ENCODE measurements at regions not wholly inside any gene's neighbourhood (a gene's known extent, or its start where the extent isn't known, plus 50 kb on each side); places are given as distances from the start of the nearest gene placed in this dataset.

GRCh38 chr6:67885081-67886033 is 749.7 kb upstream of the ADGRB3 start:
- ChIA-PET SMC1A (ENCODE audit: uncharacterized antibody, unreplicated experiment) (interaction anchor here (0.7 kb wide), 1 partner anchor 281 kb away, joined by 3 read pairs; no protein-coding TSS in a partner anchor), POLR2A (no interaction called here), RAD21 (ENCODE audit: unreplicated experiment) (no interaction called here), CTCF (interaction anchor here (0.8 kb wide), 1 partner anchor 16 kb away, joined by 4 read pairs; no protein-coding TSS in a partner anchor)
- H3K27ac ChIP-seq (ENCODE audit: control insufficient read depth, insufficient read depth) = no peak overlapping the region
- no peak overlapping the region for H3K9ac ChIP-seq (ENCODE audit: control insufficient read depth, insufficient read depth, low read length)
- intact Hi-C loops (cut with micrococcal nuclease; ENCODE audit: unreplicated experiment) = no loop called here
- in situ Hi-C loops (cut with MboI) = no loop called here
- DNase-seq (ENCODE audit: low read depth, low spot score) = no peak
- no peak for FAIRE-seq
- H3K4me1 ChIP-seq (ENCODE audit: control insufficient read depth, insufficient read depth, low read length) = no peaks in the 10 kb centered on the region
- TF ChIP-seq RAD51 (IDR thresholded peaks at IDR 0.05) = no peak
- TF ChIP-seq TCF3 (IDR thresholded peaks at IDR 0.05; ENCODE audit: borderline replicate concordance, insufficient read depth, low read depth, low read length) = no peak
- TF ChIP-seq BCL11A (IDR thresholded peaks at IDR 0.05; ENCODE audit: low read depth, low read length) = no peak
- no peak for TF ChIP-seq CBX3 (IDR thresholded peaks at IDR 0.05; ENCODE audit: borderline replicate concordance, low read depth)
- TF ChIP-seq KLF5 (IDR thresholded peaks at IDR 0.05; ENCODE audit: partially characterized antibody) = no peak
- no peak for TF ChIP-seq ZNF622 (IDR thresholded peaks at IDR 0.05)
- no peak for TF ChIP-seq PAX8 (IDR thresholded peaks at IDR 0.05)
- no peak for TF ChIP-seq KAT2A (conservative IDR thresholded peaks at IDR 0.05; ENCODE audit: control insufficient read depth, low read depth, low read length)
- TF ChIP-seq CBFB (IDR thresholded peaks at IDR 0.05; ENCODE audit: low read depth) = no peak
- no peak for TF ChIP-seq MLLT1 (IDR thresholded peaks at IDR 0.05)
- TF ChIP-seq HDGF (IDR thresholded peaks at IDR 0.05) = no peak
- TF ChIP-seq POLR2A (IDR thresholded peaks at IDR 0.05; ENCODE audit: low read depth, low read length) = no peak
- H3K27me3 ChIP-seq (replicated peaks in 1 of 2; ENCODE audit: control insufficient read depth in 2 of 2, insufficient read depth in 2 of 2, low read length in 1 of 2) = no peaks in the 10 kb centered on the region
- WGBS (ENCODE audit: insufficient coverage, insufficient replicate concordance, low lambda C conversion rate, missing lambda C conversion rate) = 54% methylated on average over 14 of the region's 14 CpGs
- no peak overlapping the region for H2AFZ ChIP-seq (ENCODE audit: control insufficient read depth, low read depth, low read length)
- no peaks in the 10 kb centered on the region for H3K79me2 ChIP-seq (ENCODE audit: control insufficient read depth, insufficient read depth, low read length)
- H3K9me3 ChIP-seq (replicated peaks; ENCODE audit: control insufficient read depth, insufficient read depth, low read length) = no peaks in the 10 kb centered on the region
- no peak for ATAC-seq
- H3K4me3 ChIP-seq = no peak overlapping the region
- BruUV-seq (replicated peaks) = no TSS peak
- no peaks in the 10 kb centered on the region for H4K20me1 ChIP-seq (ENCODE audit: control insufficient read depth, insufficient read depth)
- H3K4me2 ChIP-seq (ENCODE audit: control insufficient read depth, insufficient read depth) = no peak overlapping the region
- no peaks in the 10 kb centered on the region for H3K36me3 ChIP-seq (ENCODE audit: control insufficient read depth in 2 of 2, insufficient read depth in 2 of 2, low read length in 1 of 2)
